ENCODE measurements at regions not wholly inside any gene's neighbourhood (a gene's known extent, or its start where the extent isn't known, plus 50 kb on each side); places are given as distances from the start of the nearest gene placed in this dataset.

- TF ChIP-seq CTCF (IDR thresholded peaks at IDR 0.05; ENCODE audit: low read length) (no peak), EZH2 (IDR thresholded peaks at IDR 0.05; ENCODE audit: borderline replicate concordance, low read length) (no peak)
Measured at GRCh38 chr18:34159691-34160185, 65.0 kb downstream of the NOL4 start.

All from OCI-LY1 (cell line).